ENCODE measurements at regions not wholly inside any gene's neighbourhood (a gene's known extent, or its start where the extent isn't known, plus 50 kb on each side); places are given as distances from the start of the nearest gene placed in this dataset.
"Not testable (repeated sequence)": the region's sequence is repeated elsewhere in the genome, so short reads cannot be mapped to it uniquely, and the experiment has no call there.

- H3K36me3 ChIP-seq (replicated peaks in 1 of 2; ENCODE audit: insufficient read depth in 1 of 2, low read depth in 2 of 2): no peaks in the 10 kb centered on the region
- H3K4me1 ChIP-seq: no peaks in the 10 kb centered on the region
- no peak overlapping the region for H3K4me3 ChIP-seq
- WGBS, 2 donors: 41 to 57% methylated on average over 1 of the region's 1 CpG
- no peak for ATAC-seq
- peak in 1 of 4 donors; percentile 5 for DNase-seq
- TF ChIP-seq POLR2A (IDR thresholded peaks at IDR 0.05): no peak
- H3K27ac ChIP-seq: no peak overlapping the region
- intact Hi-C loops (cut with DNase I): no loop called here
- H3K27me3 ChIP-seq: no peaks in the 10 kb centered on the region
- no peaks in the 10 kb centered on the region for H3K9me3 ChIP-seq
Measured at GRCh38 chr5:100709771-100710170, 174.6 kb downstream of the FAM174A start.

GRCh38 chr5:100714780-100715179 lies 179.6 kb downstream of the FAM174A start:
- H3K27ac ChIP-seq; H3K27me3 ChIP-seq; intact Hi-C loops (cut with DNase I); DNase-seq; ATAC-seq; H3K4me3 ChIP-seq; H3K36me3 ChIP-seq (replicated peaks in 1 of 2; ENCODE audit: insufficient read depth in 1 of 2, low read depth in 2 of 2); H3K9me3 ChIP-seq; H3K4me1 ChIP-seq: not testable (repeated sequence)
- 44 to 63% methylated on average over 2 of the region's 2 CpGs for WGBS, 2 donors

GRCh38 chr5:100722657-100723056 lies 180.4 kb downstream of the ST8SIA4 start:
- H3K4me3 ChIP-seq: no peak overlapping the region
- H3K27ac ChIP-seq: no peak overlapping the region
- H3K4me1 ChIP-seq: no peaks in the 10 kb centered on the region
- TF ChIP-seq POLR2A (IDR thresholded peaks at IDR 0.05) (no peak), CTCF (IDR thresholded peaks at IDR 0.05) (no peak)
- H3K36me3 ChIP-seq (replicated peaks in 1 of 2; ENCODE audit: insufficient read depth in 1 of 2, low read depth in 2 of 2): no peaks in the 10 kb centered on the region
- DNase-seq (no peak), ATAC-seq (no peak)
- intact Hi-C loops (cut with DNase I): no loop called here
- H3K9me3 ChIP-seq: no peaks in the 10 kb centered on the region
- H3K27me3 ChIP-seq: no peaks in the 10 kb centered on the region

GRCh38 chr5:100723229-100723628 lies 179.9 kb downstream of the ST8SIA4 start:
- no peak for DNase-seq
- ATAC-seq: no peak
- intact Hi-C loops (cut with DNase I): no loop called here
- Histone ChIP-seq H3K36me3 (replicated peaks in 1 of 2; ENCODE audit: insufficient read depth in 1 of 2, low read depth in 2 of 2) (no peaks in the 10 kb centered on the region), H3K4me1 (no peaks in the 10 kb centered on the region), H3K9me3 (no peaks in the 10 kb centered on the region), H3K4me3 (no peak overlapping the region), H3K27me3 (no peaks in the 10 kb centered on the region), H3K27ac (no peak overlapping the region)
- TF ChIP-seq CTCF (IDR thresholded peaks at IDR 0.05): no peak

- ATAC-seq (no peak), DNase-seq (no peak)
- intact Hi-C loops (cut with DNase I): no loop called here
- Histone ChIP-seq H3K27me3 (no peaks in the 10 kb centered on the region), H3K36me3 (replicated peaks in 1 of 2; ENCODE audit: insufficient read depth in 1 of 2, low read depth in 2 of 2) (no peaks in the 10 kb centered on the region), H3K9me3 (no peaks in the 10 kb centered on the region), H3K4me1 (no peaks in the 10 kb centered on the region), H3K27ac (no peak overlapping the region), H3K4me3 (no peak overlapping the region)
- TF ChIP-seq CTCF (IDR thresholded peaks at IDR 0.05) (no peak), POLR2A (IDR thresholded peaks at IDR 0.05) (no peak)
- 65 to 69% methylated on average over 2 of the region's 2 CpGs for WGBS, 2 donors
Measured at GRCh38 chr5:100726116-100726515, 177.0 kb downstream of the ST8SIA4 start.

- no peaks in the 10 kb centered on the region for H3K27me3 ChIP-seq
- no peak overlapping the region for H3K27ac ChIP-seq
- TF ChIP-seq CTCF (IDR thresholded peaks at IDR 0.05) (no peak), POLR2A (IDR thresholded peaks at IDR 0.05) (no peak)
- H3K36me3 ChIP-seq (replicated peaks in 1 of 2; ENCODE audit: insufficient read depth in 1 of 2, low read depth in 2 of 2): no peaks in the 10 kb centered on the region
- H3K4me3 ChIP-seq: no peak overlapping the region
- no peaks in the 10 kb centered on the region for H3K4me1 ChIP-seq
- DNase-seq (no peak), ATAC-seq (no peak)
- WGBS, 2 donors: 39 to 52% methylated on average over 6 of the region's 6 CpGs
- intact Hi-C loops (cut with DNase I): no loop called here
- no peaks in the 10 kb centered on the region for H3K9me3 ChIP-seq
Measured at GRCh38 chr5:100731768-100732167, 171.3 kb downstream of the ST8SIA4 start.

All from body of pancreas (tissue), 4 donors.